GM20000 (cell line): ENCODE measurements at regions not wholly inside any gene's neighbourhood (a gene's known extent, or its start where the extent isn't known, plus 50 kb on each side); places are given as distances from the start of the nearest gene placed in this dataset.

Source experiments
- DNase-seq: peaks from one replicate; pipeline ENCODE4 v3.0.0; 2012; ENCODE audit warnings: low spot score
- TF ChIP-seq, protein P1 (sequence below): IDR thresholded peaks from 2 replicates; pipeline ENCODE4 v1.5.1; 2012; ENCODE audit warnings: mild to moderate bottlenecking, control low read depth; ENCODE audit errors: extremely low read depth, missing control alignments

DNA sequence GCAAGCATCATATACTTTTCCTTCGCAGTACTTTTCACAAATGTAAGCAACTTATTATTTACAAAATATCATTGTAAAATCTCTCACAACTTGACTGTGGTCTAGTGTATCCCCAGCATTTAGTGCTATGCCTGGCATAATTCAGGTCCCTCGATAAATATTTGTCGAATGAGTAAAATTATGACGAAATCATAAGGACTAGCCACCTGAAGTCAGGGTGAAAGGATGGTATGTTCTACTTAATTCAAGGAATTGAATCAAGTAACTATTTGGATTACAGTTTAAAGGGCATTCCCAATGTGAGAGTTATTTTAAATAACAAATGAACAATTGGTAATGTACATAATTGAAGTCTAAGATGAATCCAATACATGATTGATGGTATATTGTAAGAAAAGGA, 393.0 kb upstream of the SLC35B3 start:
- no peak for DNase-seq
- TF ChIP-seq, protein P1, sequence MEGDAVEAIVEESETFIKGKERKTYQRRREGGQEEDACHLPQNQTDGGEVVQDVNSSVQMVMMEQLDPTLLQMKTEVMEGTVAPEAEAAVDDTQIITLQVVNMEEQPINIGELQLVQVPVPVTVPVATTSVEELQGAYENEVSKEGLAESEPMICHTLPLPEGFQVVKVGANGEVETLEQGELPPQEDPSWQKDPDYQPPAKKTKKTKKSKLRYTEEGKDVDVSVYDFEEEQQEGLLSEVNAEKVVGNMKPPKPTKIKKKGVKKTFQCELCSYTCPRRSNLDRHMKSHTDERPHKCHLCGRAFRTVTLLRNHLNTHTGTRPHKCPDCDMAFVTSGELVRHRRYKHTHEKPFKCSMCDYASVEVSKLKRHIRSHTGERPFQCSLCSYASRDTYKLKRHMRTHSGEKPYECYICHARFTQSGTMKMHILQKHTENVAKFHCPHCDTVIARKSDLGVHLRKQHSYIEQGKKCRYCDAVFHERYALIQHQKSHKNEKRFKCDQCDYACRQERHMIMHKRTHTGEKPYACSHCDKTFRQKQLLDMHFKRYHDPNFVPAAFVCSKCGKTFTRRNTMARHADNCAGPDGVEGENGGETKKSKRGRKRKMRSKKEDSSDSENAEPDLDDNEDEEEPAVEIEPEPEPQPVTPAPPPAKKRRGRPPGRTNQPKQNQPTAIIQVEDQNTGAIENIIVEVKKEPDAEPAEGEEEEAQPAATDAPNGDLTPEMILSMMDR = no peak

DNA sequence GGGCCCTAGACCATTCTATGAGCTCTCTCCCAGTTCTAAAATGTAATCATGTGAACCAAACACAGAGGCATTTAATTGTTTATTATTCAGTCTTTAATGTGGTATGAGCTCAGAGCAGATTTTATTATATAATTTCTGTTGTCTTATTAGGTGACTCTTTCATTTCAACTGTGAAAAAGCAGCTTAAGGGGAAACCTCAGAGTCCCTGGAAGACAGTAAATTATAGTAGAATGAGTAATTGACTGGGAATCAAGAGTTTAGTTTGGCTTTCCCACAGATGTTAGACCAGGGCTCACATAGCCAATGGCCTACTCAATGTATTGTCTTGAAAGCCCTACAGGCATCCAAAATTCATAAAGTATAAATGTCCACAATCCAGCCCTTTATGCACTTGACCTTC, 390.4 kb upstream of the SLC35B3 start:
- TF ChIP-seq, protein P1 = no peak
- no peak for DNase-seq

DNA sequence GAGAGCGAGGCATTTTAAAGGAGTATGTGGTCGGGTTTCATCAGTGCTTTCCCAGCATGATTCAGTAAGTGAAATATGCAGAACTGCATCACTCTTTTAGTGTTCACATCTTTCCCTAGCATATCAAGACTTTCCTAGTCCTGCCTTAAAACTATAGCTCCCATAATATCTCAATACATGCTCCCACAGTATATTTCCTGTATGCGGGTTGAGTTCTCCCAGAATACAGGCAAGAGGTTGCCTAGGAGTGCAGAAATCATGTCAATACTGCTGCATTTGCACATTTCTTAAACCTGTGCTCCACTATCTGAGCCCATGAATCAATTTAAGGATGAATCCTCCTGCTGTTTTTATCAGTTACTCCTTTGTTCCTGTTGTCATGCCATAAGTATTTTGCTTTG, 386.6 kb upstream of the SLC35B3 start:
- no peak for DNase-seq
- TF ChIP-seq, protein P1 = no peak

DNA sequence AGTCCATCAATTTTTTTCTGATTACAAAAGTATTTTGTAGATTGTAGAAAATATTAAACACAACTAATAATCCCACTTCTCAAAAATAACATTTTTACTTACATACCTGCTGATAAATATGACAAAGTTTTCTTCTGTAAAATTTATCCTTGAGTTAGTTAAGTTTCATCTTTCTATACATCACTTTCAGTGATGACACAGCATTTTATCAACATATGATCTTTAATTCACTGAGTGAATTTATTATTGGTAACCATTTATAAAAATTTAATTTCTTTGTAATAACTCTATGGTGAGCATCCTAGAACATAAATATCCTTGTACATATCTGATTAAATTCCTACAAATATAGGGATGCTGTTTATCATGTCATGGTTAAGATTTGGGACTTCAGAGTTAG, 385.0 kb upstream of the SLC35B3 start:
- TF ChIP-seq, protein P1 = no peak

DNA sequence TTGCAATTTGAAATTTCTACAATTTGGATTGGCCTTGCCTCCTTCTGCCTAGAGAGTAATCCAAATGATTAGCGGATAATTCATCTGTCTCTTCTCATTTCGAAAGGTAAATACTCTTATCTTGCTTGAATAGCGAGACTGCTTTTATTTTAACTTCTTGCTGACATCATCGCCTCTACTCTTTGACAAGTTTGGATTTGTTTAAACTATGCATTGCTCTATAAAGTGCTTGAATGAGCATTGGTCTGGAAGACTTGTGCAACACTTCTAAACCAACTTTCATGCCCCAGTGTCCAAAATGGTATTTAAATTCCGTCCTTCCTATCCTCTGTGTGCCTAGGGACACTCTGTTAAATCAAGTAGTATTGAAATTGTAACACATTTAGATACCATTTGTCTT, 384.1 kb upstream of the SLC35B3 start:
- TF ChIP-seq, protein P1 = no peak
- no peak for DNase-seq

More for the DNA sequence above, 385.0 kb upstream of the SLC35B3 start:
- no peak for DNase-seq

DNA sequence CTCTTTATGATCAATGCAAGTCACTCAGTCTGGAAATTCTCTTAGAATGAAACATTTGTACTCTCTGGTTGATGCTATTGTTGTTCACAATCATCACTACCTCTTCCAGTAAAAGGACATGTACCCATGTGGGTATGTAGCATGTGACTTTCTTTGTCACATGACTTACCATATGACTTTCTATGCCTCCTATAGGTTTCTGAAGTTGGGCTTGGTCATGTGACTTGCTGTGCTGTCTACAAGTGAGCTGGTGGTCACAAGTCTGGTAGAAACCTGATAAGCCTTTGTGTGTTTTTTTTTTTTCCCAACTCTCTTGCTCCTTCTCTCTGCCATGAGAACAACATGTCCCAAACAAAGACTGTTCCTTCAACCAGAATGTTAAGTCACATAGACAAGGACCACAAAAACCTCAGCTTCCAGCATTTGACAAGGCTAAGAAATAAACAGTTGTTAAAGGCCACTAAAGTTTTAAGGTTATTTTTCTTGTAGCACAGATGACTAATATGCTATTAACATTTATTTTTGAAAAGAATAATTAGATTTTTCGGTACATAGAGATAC, 379.2 kb upstream of the SLC35B3 start:
- DNase-seq = no peak
- TF ChIP-seq, protein P1 = no peak

DNA sequence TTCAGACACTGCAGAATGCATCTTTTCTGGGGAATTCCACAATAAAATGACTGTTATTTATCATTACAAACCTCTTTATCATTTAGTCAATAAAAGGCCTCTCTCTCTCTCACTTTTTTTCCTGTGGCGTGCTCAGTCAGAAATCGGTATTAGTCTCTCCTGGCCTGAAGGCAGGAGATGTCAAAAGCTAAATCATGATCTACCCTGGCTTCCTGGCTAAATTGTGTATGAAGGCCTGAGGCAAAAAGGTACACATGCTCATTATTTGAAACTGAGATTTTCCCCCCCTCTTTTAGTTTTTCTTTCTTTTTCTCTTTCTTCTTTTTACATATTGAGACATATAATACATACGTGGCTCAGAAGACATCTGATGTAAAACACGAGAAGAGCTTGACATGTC, 375.0 kb upstream of the SLC35B3 start:
- DNase-seq = no peak
- TF ChIP-seq, protein P1 = no peak
